GM12892 (cell line): ENCODE measurements at regions not wholly inside any gene's neighbourhood (a gene's known extent, or its start where the extent isn't known, plus 50 kb on each side); places are given as distances from the start of the nearest gene placed in this dataset.

Experiments
- DNase-seq: peaks from one replicate; pipeline ENCODE4 v3.0.0; 2011; ENCODE audit not compliant: insufficient read length
- FAIRE-seq: peaks from 2 replicates; lab custom pipeline; 2011; peaks lifted over from hg19 to GRCh38; lab: Jason Lieb, UNC
- POLR2A ChIP-seq: IDR thresholded peaks from 2 replicates; pipeline ENCODE4 v1.6.1; 2011; ENCODE audit warnings: low read depth, low read length, control low read depth
- POLR2AphosphoS5 ChIP-seq: IDR thresholded peaks from 2 replicates; pipeline ENCODE4 v1.6.1; 2011; ENCODE audit warnings: low read depth, low read length, control low read depth
- TAF1 ChIP-seq: IDR thresholded peaks from 2 replicates; pipeline ENCODE4 v1.6.1; 2011; ENCODE audit warnings: low read depth, mild to moderate bottlenecking, control low read depth, low read length, borderline replicate concordance

DNA sequence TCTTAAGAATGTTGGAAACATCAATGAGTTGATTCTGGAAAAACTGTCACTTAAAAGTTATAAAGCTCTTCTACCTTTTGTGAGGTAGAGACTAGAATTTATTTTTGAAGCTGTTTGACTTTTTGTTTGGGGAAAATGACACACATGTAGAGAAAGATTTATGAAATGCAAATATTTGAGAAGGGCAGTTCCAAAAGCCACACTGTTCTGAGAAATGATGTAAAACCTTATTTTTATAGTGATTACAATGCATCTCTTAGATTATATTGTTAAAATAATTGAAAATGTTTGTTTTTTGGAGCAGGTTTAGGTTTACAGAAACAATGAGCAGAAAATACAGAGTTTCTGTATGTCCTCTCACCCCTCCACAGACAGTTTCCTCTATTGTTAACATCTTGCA lies 116.1 kb upstream of the CMC1 start:
- TF ChIP-seq TAF1 (no peak), POLR2AphosphoS5 (no peak), POLR2A (no peak)
- DNase-seq: no peak
- FAIRE-seq: no peak

DNA sequence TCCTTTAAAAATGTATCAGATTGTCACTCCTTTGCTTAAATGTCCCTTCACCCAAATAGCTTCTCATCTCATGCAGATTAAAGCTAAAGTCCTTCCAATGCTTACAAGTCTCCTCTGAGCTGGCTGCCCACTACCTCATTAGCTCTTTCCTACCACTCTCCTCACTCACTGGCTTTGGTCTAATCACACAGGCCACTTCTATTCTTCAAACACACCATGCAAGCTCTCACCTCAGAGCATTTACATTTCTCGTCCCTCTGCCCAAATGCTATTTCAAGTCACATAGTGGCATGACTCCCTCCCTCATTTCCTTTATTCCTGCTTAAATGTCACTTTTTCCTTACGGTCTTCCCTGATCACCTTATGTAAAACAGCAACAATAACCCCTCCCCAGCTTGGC lies 110.6 kb upstream of the CMC1 start:
- DNase-seq (no peak), FAIRE-seq (no peak)
- TF ChIP-seq POLR2AphosphoS5 (no peak), TAF1 (no peak), POLR2A (no peak)

DNA sequence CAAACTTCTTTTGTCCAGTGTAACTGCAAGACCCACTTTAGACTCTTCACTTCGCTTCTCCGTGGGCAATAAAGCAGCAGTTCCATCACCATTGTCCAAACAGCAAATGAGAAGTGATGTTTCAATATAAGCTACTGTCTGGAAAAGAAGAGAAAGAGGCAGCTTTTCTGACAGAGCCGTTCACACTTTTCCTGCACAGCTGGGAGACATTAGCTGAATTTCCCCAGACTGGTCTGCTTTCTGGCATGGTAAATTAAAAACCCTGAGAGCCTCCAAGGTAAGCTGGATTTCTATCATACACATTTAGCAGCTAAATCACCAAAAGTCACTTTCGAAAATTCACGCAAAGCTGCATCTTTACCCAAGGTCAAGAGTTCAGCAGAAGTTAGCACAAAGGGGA lies 108.5 kb upstream of the CMC1 start:
- TF ChIP-seq POLR2AphosphoS5: no peak
- no peak for TF ChIP-seq TAF1
- no peak for TF ChIP-seq POLR2A
- DNase-seq (no peak), FAIRE-seq (no peak)

DNA sequence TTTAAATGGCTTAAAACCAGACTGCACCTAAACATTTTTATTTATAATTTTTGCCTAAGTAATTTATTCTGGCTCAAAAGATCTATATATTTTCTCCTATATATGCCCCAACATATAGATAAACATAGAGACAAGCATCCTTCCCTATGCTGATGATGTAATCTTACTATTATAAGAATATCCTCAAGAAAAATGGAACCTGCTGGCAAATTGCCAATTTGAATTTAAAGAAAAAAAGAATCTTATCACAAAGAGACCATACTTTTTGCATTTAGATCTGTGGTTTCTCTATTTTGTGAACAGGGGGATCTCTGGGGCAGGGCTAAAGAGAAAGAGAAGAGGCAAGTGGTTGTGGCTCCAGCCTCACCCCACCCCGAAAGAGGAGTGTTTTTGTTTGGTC lies 107.2 kb upstream of the CMC1 start:
- DNase-seq (no peak), FAIRE-seq (no peak)
- no peak for TF ChIP-seq POLR2AphosphoS5
- no peak for TF ChIP-seq TAF1
- TF ChIP-seq POLR2A: no peak

DNA sequence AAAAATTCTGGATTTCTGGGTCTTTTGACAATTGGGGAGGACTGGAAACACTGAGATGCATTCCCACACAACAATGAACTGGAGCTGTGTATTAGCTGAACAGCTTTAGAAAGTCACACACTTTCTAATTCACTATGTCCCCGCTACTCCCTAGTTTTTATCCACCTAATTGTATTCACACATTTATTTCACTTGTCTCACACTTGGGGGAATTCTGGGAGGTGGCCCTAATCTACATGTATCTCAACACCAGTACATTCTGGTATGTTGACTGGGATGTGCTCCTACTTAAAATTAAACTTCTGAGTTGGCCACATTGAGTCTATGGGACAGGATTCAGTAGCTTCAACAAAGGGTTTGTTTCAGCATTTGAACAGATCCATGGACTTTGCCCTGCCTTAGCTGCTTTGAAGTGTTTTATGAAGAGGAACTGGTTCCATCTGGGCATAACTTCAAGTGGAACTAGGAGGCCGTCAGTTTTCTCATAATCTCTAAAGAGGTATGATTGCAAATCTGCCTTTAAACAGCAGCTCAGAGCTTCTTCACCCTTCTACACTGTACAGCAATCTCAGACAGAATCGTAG lies 106.5 kb upstream of the CMC1 start:
- DNase-seq: no peak
- FAIRE-seq: peak; percentile 30
- no peak for TF ChIP-seq POLR2AphosphoS5
- TF ChIP-seq TAF1: no peak
- TF ChIP-seq POLR2A: no peak

DNA sequence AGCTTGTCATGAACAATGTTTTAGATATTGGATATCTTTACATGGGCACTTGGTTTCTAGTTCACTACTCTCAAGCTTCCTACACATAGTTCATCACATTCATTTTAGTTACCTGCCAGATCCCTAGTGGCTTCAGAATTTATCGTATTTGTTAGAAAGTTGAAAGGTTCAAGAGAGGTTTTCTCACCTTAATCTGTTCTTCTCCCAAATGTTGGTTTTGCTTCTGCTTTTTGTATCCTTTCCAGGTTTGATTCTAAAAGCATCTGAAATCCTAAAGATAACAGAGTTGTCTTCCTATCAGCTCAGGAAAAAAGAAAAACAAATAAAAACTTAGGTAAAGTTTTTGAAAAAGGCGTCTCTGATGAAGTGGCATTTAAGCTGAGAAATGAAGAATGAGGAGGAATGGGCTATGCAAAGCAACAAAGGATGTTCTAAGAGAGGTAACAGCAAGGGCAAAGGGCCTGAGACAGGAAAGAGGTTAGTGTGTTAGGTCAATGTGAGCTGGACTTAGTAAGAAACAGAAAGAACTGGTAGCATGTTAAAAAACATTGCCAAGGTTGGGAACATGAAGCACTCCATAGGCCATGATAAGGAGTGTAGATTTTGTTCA lies 104.7 kb upstream of the CMC1 start:
- DNase-seq (no peak), FAIRE-seq (no peak)
- TF ChIP-seq POLR2AphosphoS5: no peak
- no peak for TF ChIP-seq TAF1
- TF ChIP-seq POLR2A: no peak

DNA sequence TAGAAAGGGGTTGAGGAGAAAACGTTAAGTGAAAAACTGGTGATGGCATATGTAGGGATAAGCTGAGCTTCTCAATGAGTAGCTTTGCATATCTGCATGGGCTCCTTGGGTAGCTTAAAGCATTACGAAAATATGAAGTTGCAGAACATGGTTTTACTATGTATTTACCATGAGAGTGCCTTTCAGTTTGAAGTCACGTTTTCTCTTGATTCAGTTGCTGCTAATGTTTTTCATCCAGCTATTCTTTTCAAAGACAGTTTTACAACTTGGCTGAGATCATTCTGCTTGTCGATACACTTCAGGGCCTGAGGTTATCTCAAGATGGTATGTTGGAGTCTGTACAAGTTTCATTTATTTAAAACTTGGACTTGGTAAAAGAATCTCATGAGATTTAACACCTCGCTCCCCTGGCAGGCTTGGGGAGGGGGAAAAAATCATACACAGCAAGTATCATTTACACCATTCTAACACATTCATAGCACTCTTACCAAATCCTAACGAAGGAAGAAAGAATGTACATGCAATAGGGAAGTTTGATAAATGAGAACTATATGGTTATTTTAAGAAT lies 103.3 kb upstream of the CMC1 start:
- TF ChIP-seq TAF1 (no peak), POLR2AphosphoS5 (no peak), POLR2A (no peak)
- FAIRE-seq: no peak
- DNase-seq: no peak

DNA sequence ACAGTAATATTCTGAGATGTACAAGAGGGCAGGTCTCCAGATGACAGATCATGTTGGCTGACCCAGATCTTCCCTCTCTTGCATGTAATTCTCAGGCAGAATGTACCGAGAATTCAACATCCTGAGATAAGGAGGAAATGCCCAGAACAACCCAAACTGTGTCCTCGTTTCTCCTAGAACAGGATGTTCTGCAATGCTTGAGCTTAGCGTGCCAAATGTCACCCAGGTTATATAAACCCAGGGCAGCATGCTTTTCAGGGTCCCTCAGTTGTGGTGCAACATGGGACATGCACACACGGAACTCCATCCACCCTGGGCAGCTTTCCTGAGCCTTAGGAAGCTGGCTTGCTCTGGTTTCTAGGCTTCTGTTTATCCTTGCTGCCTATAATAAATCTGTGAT lies 102.1 kb upstream of the CMC1 start:
- TF ChIP-seq POLR2AphosphoS5 (no peak), TAF1 (no peak)
- FAIRE-seq: no peak
- no peak for DNase-seq

DNA sequence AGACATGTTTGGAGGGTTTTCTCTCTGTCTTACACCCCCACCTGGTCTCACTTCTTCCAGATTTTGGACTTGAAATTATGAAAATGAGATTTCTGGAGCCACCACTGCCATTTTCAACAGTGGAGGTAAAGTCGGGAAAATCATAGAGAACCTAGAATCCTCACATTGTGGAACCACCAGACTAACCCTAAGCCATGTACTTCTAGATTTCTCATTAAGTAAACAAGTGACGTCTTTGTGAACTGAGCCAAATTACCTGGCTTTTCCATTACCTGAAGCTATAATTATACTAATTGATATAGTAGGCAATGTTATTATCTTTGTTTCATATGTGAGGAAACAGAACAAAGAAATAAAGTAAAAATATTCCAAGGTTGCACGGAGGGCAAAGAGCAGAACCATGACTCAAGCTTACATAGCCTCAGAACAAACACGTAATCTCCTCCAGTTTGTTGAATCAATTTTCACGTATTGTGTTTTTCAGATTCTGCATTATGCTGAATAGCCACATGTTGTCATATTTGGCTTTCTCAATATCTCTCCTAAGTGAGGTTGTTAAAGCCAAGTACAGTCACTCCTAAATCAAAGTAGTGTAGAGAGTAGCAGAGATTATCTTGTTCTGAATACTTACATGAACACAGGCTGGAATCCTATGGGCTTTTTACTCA lies 101.3 kb upstream of the CMC1 start:
- DNase-seq (no peak), FAIRE-seq (no peak)
- TF ChIP-seq TAF1: no peak
- TF ChIP-seq POLR2AphosphoS5: no peak
- no peak for TF ChIP-seq POLR2A

DNA sequence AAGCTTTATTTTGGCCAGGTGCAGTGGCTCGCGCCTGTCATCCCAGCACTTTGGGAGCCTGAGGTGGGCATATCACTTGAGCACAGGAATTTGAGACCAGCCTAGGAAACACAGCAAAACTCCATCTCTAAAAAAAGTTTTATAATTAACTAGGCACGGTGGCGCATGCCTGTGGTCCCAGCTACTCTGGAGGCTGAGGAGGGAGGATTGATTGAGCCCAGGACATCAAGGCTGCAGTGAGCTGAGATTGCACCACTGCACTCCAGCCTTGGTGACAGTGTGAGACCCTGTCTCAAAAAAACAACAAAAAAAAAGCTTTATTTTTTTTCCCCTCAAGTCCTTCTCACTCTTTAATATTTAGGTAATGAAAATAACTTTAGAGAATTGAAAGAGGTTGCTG lies 100.8 kb upstream of the CMC1 start:
- FAIRE-seq (no peak), DNase-seq (no peak)
- TF ChIP-seq TAF1: no peak
- no peak for TF ChIP-seq POLR2A
- no peak for TF ChIP-seq POLR2AphosphoS5

DNA sequence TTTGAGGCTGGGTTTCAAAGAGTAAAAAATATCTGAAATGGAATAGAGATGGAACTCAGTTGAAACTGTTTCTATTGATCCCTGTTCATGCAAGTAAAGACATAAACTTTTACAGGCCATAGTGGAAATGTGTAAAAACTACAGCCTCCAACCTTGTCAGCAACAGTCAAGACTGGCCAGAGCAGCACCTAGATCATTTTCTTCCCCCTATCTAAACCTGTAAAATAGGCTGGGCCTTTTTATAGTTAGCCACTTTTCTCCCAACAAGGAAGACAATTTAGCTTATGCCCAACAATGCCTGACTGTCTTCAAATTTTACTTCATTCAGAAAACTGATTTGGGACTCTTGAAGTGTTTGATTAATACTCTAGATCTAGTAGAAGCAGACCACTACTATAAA lies 91.5 kb upstream of the CMC1 start:
- TF ChIP-seq TAF1: no peak
- no peak for TF ChIP-seq POLR2AphosphoS5
- TF ChIP-seq POLR2A: no peak
- FAIRE-seq (no peak), DNase-seq (no peak)
